Ovary (tissue), 3 donors: ENCODE measurements at regions not wholly inside any gene's neighbourhood (a gene's known extent, or its start where the extent isn't known, plus 50 kb on each side); places are given as distances from the start of the nearest gene placed in this dataset.

Source experiments
- EP300 ChIP-seq: sonication (generic); formaldehyde crosslinking; IDR thresholded peaks from one replicate; pipeline ENCODE4 v1.6.1; 2017; ENCODE audit warnings: antibody characterized with exemption
- POLR2A ChIP-seq: fragments of 450-650 bp; IDR thresholded peaks from one replicate; pipeline ENCODE4 v1.6.1; 2017; ENCODE audit warnings: antibody characterized with exemption, mild to moderate bottlenecking, moderate library complexity
- TF ChIP-seq, protein P1 (sequence below), 3 donors: fragments of 450-650 bp in 2 of 3; fragments of 200-600 bp in 1 of 3; IDR thresholded peaks; one replicate each; pipeline versions ENCODE4 v1.5.1 to v1.8.0; 2016 to 2022; ENCODE audit warnings: antibody characterized with exemption in 3 of 3, mild to moderate bottlenecking in 1 of 3
- donor health status: DM: no; HTN: no; CAD: no.

GRCh38 chr12:4147031-4147481 lies 126.5 kb upstream of the CCND2 start:
- TF ChIP-seq, protein P1, sequence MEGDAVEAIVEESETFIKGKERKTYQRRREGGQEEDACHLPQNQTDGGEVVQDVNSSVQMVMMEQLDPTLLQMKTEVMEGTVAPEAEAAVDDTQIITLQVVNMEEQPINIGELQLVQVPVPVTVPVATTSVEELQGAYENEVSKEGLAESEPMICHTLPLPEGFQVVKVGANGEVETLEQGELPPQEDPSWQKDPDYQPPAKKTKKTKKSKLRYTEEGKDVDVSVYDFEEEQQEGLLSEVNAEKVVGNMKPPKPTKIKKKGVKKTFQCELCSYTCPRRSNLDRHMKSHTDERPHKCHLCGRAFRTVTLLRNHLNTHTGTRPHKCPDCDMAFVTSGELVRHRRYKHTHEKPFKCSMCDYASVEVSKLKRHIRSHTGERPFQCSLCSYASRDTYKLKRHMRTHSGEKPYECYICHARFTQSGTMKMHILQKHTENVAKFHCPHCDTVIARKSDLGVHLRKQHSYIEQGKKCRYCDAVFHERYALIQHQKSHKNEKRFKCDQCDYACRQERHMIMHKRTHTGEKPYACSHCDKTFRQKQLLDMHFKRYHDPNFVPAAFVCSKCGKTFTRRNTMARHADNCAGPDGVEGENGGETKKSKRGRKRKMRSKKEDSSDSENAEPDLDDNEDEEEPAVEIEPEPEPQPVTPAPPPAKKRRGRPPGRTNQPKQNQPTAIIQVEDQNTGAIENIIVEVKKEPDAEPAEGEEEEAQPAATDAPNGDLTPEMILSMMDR (IDR thresholded peaks at IDR 0.05): no peak
- TF ChIP-seq EP300 (no peak), POLR2A (no peak)
